ENCODE measurements at regions not wholly inside any gene's neighbourhood (a gene's known extent, or its start where the extent isn't known, plus 50 kb on each side); places are given as distances from the start of the nearest gene placed in this dataset.

DNA sequence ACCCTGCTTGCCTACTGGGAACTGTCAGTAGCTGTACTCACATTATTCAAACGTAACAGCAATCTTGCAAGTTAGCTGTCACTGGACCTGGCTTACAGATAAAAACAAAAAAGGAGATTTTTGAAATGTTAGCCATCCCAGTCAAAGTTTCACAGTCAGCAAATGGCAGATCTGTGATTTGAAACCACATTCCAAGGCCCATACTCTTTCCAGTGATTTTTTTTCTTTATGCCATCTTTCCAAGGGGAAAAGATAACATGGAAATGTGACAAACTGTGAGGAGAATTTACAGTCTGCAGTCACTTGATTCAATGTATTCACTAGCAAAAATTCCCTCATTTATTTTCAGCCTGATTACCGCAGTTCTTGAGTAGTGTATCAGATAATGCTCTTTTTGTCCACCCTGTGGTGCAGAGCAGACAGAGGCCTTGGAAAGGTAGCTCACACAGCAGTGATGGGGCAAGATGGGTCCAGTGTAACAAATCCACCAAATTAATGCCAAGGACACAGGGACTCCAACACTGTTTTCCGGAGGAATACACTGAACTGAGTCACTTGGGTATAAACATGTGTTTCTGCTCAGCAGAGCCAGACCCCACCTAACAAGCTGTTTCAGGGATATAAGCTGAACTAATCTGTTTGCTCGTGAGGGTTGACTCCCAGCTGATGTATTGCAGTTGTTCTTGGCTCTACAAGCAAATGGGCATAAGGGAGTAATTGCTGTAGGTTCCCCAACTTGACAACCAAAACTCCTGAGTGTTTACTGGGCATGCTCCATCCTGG is 49.9 kb upstream of the ADGRF1 start:
- TF ChIP-seq, protein P1, sequence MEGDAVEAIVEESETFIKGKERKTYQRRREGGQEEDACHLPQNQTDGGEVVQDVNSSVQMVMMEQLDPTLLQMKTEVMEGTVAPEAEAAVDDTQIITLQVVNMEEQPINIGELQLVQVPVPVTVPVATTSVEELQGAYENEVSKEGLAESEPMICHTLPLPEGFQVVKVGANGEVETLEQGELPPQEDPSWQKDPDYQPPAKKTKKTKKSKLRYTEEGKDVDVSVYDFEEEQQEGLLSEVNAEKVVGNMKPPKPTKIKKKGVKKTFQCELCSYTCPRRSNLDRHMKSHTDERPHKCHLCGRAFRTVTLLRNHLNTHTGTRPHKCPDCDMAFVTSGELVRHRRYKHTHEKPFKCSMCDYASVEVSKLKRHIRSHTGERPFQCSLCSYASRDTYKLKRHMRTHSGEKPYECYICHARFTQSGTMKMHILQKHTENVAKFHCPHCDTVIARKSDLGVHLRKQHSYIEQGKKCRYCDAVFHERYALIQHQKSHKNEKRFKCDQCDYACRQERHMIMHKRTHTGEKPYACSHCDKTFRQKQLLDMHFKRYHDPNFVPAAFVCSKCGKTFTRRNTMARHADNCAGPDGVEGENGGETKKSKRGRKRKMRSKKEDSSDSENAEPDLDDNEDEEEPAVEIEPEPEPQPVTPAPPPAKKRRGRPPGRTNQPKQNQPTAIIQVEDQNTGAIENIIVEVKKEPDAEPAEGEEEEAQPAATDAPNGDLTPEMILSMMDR (IDR thresholded peaks at IDR 0.05): no peak
- TF ChIP-seq EZH2 (IDR thresholded peaks at IDR 0.05; ENCODE audit: borderline replicate concordance, insufficient read depth, low read depth, low read length, poor library complexity, severe bottlenecking): no peak

All from B cell (primary cell).